CD8-positive, alpha-beta memory T cell (primary cell): ENCODE measurements at regions not wholly inside any gene's neighbourhood (a gene's known extent, or its start where the extent isn't known, plus 50 kb on each side); places are given as distances from the start of the nearest gene placed in this dataset.

Experiments
- CTCF ChIA-PET: fragments of 350-600 bp; sonication (Branson Sonifier 250); formaldehyde crosslinking; loops from one replicate; lab custom pipeline; 2021; ENCODE audit warnings: antibody characterized with exemption; lab: Charles Lee
- POLR2A ChIA-PET: fragments of 350-600 bp; sonication (Branson Sonifier 250); formaldehyde crosslinking; loops from one replicate; lab custom pipeline; 2021; ENCODE audit warnings: antibody characterized with exemption; lab: Charles Lee
- DNase-seq, 5 donors: peaks; one replicate each; pipeline versions ENCODE4 v3.0.0 to v3.0.0-alpha.2; 2020 to 2022; ENCODE audit warnings: mixed read lengths in 1 of 5
- H3K27ac ChIP-seq: one replicate; pipeline ENCODE4 v1.7.0; 2013; ENCODE audit warnings: low read depth, mild to moderate bottlenecking, low read length, moderate library complexity
- H3K27me3 ChIP-seq: 2 replicates; pipeline ENCODE4 v1.7.0; 2013; ENCODE audit warnings: low read length, mild to moderate bottlenecking; ENCODE audit not compliant: insufficient read depth, poor library complexity, severe bottlenecking
- H3K36me3 ChIP-seq: 2 replicates; pipeline ENCODE4 v1.7.0; 2013; ENCODE audit warnings: mild to moderate bottlenecking, low read length, moderate library complexity; ENCODE audit not compliant: insufficient read depth
- H3K4me1 ChIP-seq: 2 replicates; pipeline ENCODE4 v1.7.0; 2013; ENCODE audit warnings: mild to moderate bottlenecking, low read length, moderate library complexity; ENCODE audit not compliant: insufficient read depth
- H3K4me3 ChIP-seq: 2 replicates; pipeline ENCODE4 v1.7.0; 2013; ENCODE audit warnings: mild to moderate bottlenecking, low read length
- H3K9me3 ChIP-seq: 2 replicates; pipeline ENCODE4 v1.7.0; 2013; ENCODE audit warnings: mild to moderate bottlenecking, low read length
- H3K27ac Mint-ChIP-seq, 8 donors: one replicate each; pipeline ENCODE4 v1.8.0; 2020 to 2021; ENCODE audit warnings: mixed read lengths in 8 of 8, mild to moderate bottlenecking in 6 of 8, inconsistent platforms in 3 of 8, moderate library complexity in 3 of 8
- H3K27me3 Mint-ChIP-seq, 2 donors: one replicate each; pipeline ENCODE4 v1.8.0; 2020 to 2021; ENCODE audit warnings: mixed read lengths in 2 of 2, mild to moderate bottlenecking in 1 of 2, moderate library complexity in 1 of 2
- H3K36me3 Mint-ChIP-seq, 3 donors: one replicate each; pipeline ENCODE4 v1.8.0; 2020 to 2021; ENCODE audit warnings: mixed read lengths in 3 of 3, inconsistent platforms in 1 of 3, mild to moderate bottlenecking in 1 of 3
- H3K4me1 Mint-ChIP-seq, 3 donors: one replicate each; pipeline ENCODE4 v1.8.0; 2020 to 2021; ENCODE audit warnings: mixed read lengths in 3 of 3, inconsistent platforms in 1 of 3, mild to moderate bottlenecking in 1 of 3
- H3K4me3 Mint-ChIP-seq, 7 donors: one replicate each; pipeline ENCODE4 v1.8.0; 2020 to 2021; ENCODE audit warnings: mixed read lengths in 7 of 7, mild to moderate bottlenecking in 6 of 7, moderate library complexity in 4 of 7, inconsistent platforms in 2 of 7
- H3K9me3 Mint-ChIP-seq, 5 donors: one replicate each; pipeline ENCODE4 v1.8.0; 2020 to 2022; ENCODE audit warnings: mixed read lengths in 5 of 5, mild to moderate bottlenecking in 3 of 5, moderate library complexity in 2 of 5, inconsistent platforms in 1 of 5

GRCh38 chr11:70761094-70761907 is 363.0 kb downstream of the CTTN start:
- Mint-ChIP-seq H3K4me1 (no peaks in the 10 kb centered on the region), H3K9me3 (peaks cover 0 to 8% (median 4%) of the 10 kb centered on the region in 5 donors), H3K27ac (no peak overlapping the region), H3K36me3 (no peaks in the 10 kb centered on the region), H3K27me3 (peaks cover 12 to 13% of the 10 kb centered on the region in 2 donors), H3K4me3 (no peak overlapping the region)
- Histone ChIP-seq H3K27ac (no peak overlapping the region), H3K9me3 (no peaks in the 10 kb centered on the region), H3K36me3 (no peaks in the 10 kb centered on the region), H3K4me1 (no peaks in the 10 kb centered on the region), H3K27me3 (no peaks in the 10 kb centered on the region), H3K4me3 (no peak overlapping the region)
- CTCF ChIA-PET = no interaction called here
- POLR2A ChIA-PET = no interaction called here
- DNase-seq = no peak

GRCh38 chr11:70761908-70762337 is 363.6 kb downstream of the CTTN start:
- Mint-ChIP-seq H3K4me3 (no peak overlapping the region), H3K9me3 (peaks cover 0 to 8% (median 4%) of the 10 kb centered on the region in 5 donors), H3K27me3 (peaks cover 6 to 10% of the 10 kb centered on the region in 2 donors), H3K27ac (no peak overlapping the region), H3K4me1 (no peaks in the 10 kb centered on the region), H3K36me3 (no peaks in the 10 kb centered on the region)
- H3K27me3 ChIP-seq = no peaks in the 10 kb centered on the region
- H3K4me1 ChIP-seq = no peaks in the 10 kb centered on the region
- ChIA-PET POLR2A (no interaction called here), CTCF (no interaction called here)
- no peak for DNase-seq
- no peak overlapping the region for H3K4me3 ChIP-seq
- no peaks in the 10 kb centered on the region for H3K9me3 ChIP-seq
- no peaks in the 10 kb centered on the region for H3K36me3 ChIP-seq
- no peak overlapping the region for H3K27ac ChIP-seq

GRCh38 chr11:70762810-70763209 is 364.5 kb downstream of the CTTN start:
- DNase-seq = no peak
- Mint-ChIP-seq H3K4me3 (no peak overlapping the region), H3K9me3 (peaks cover 0 to 8% (median 4%) of the 10 kb centered on the region in 5 donors), H3K27ac (no peak overlapping the region), H3K27me3 (peaks cover 5 to 10% of the 10 kb centered on the region in 2 donors), H3K36me3 (no peaks in the 10 kb centered on the region), H3K4me1 (no peaks in the 10 kb centered on the region)
- Histone ChIP-seq H3K9me3 (no peaks in the 10 kb centered on the region), H3K27me3 (no peaks in the 10 kb centered on the region), H3K4me1 (no peaks in the 10 kb centered on the region), H3K36me3 (no peaks in the 10 kb centered on the region), H3K27ac (no peak overlapping the region), H3K4me3 (no peak overlapping the region)
- ChIA-PET CTCF (no interaction called here), POLR2A (no interaction called here)

- H3K4me3 ChIP-seq = no peak overlapping the region
- no peaks in the 10 kb centered on the region for H3K27me3 ChIP-seq
- no peaks in the 10 kb centered on the region for H3K4me1 Mint-ChIP-seq
- POLR2A ChIA-PET = no interaction called here
- DNase-seq = no peak
- H3K9me3 ChIP-seq = no peaks in the 10 kb centered on the region
- no peaks in the 10 kb centered on the region for H3K4me1 ChIP-seq
- no peaks in the 10 kb centered on the region for H3K36me3 ChIP-seq
- H3K9me3 Mint-ChIP-seq = peaks cover 0 to 8% (median 4%) of the 10 kb centered on the region in 5 donors
- H3K27ac ChIP-seq = no peak overlapping the region
- peaks cover 0 to 8% of the 10 kb centered on the region in 2 donors for H3K27me3 Mint-ChIP-seq
- no peak overlapping the region for H3K4me3 Mint-ChIP-seq
- no peaks in the 10 kb centered on the region for H3K36me3 Mint-ChIP-seq
- CTCF ChIA-PET = no interaction called here
- no peak overlapping the region for H3K27ac Mint-ChIP-seq
These were observed 365.3 kb downstream of the CTTN start for GRCh38 chr11:70763606-70764005.

GRCh38 chr11:70764356-70764905 is 366.1 kb downstream of the CTTN start:
- Histone ChIP-seq H3K36me3 (no peaks in the 10 kb centered on the region), H3K27ac (no peak overlapping the region), H3K9me3 (no peaks in the 10 kb centered on the region), H3K4me1 (no peaks in the 10 kb centered on the region), H3K27me3 (no peaks in the 10 kb centered on the region), H3K4me3 (no peak overlapping the region)
- ChIA-PET POLR2A (no interaction called here), CTCF (no interaction called here)
- Mint-ChIP-seq H3K27ac (no peak overlapping the region), H3K36me3 (no peaks in the 10 kb centered on the region), H3K27me3 (peaks cover 0 to 8% of the 10 kb centered on the region in 2 donors), H3K4me1 (no peaks in the 10 kb centered on the region), H3K4me3 (no peak overlapping the region), H3K9me3 (peaks cover 0 to 8% (median 4%) of the 10 kb centered on the region in 5 donors)
- no peak for DNase-seq

- no peaks in the 10 kb centered on the region for H3K27me3 ChIP-seq
- no peaks in the 10 kb centered on the region for H3K9me3 ChIP-seq
- H3K36me3 ChIP-seq = no peaks in the 10 kb centered on the region
- H3K4me3 Mint-ChIP-seq = no peak overlapping the region
- no peaks in the 10 kb centered on the region for H3K4me1 Mint-ChIP-seq
- H3K4me3 ChIP-seq = no peak overlapping the region
- H3K9me3 Mint-ChIP-seq = peaks cover 0 to 4% (median 0%) of the 10 kb centered on the region in 5 donors
- no peak overlapping the region for H3K27ac Mint-ChIP-seq
- no peaks in the 10 kb centered on the region for H3K36me3 Mint-ChIP-seq
- CTCF ChIA-PET = no interaction called here
- H3K27me3 Mint-ChIP-seq = peaks cover 0 to 5% of the 10 kb centered on the region in 2 donors
- no peak overlapping the region for H3K27ac ChIP-seq
- no peak for DNase-seq
- no peaks in the 10 kb centered on the region for H3K4me1 ChIP-seq
- POLR2A ChIA-PET = no interaction called here
These were observed 368.6 kb downstream of the CTTN start for GRCh38 chr11:70766901-70767300.

- Histone ChIP-seq H3K27ac (no peak overlapping the region), H3K27me3 (no peaks in the 10 kb centered on the region), H3K9me3 (no peaks in the 10 kb centered on the region), H3K36me3 (no peaks in the 10 kb centered on the region), H3K4me3 (no peak overlapping the region), H3K4me1 (no peaks in the 10 kb centered on the region)
- Mint-ChIP-seq H3K36me3 (no peaks in the 10 kb centered on the region), H3K27ac (no peak overlapping the region), H3K27me3 (no peaks in the 10 kb centered on the region), H3K4me1 (no peaks in the 10 kb centered on the region), H3K4me3 (no peak overlapping the region), H3K9me3 (peaks cover 0 to 3% (median 0%) of the 10 kb centered on the region in 5 donors)
- no peak for DNase-seq
- ChIA-PET CTCF (no interaction called here), POLR2A (no interaction called here)
These were observed 370.2 kb downstream of the CTTN start for GRCh38 chr11:70768346-70769095.

GRCh38 chr11:70769106-70769505 is 370.8 kb downstream of the CTTN start:
- CTCF ChIA-PET = no interaction called here
- Mint-ChIP-seq H3K4me3 (no peak overlapping the region), H3K27me3 (no peaks in the 10 kb centered on the region), H3K36me3 (no peaks in the 10 kb centered on the region), H3K9me3 (peaks cover 0 to 3% (median 0%) of the 10 kb centered on the region in 5 donors), H3K27ac (no peak overlapping the region), H3K4me1 (no peaks in the 10 kb centered on the region)
- Histone ChIP-seq H3K27ac (no peak overlapping the region), H3K36me3 (no peaks in the 10 kb centered on the region), H3K27me3 (no peaks in the 10 kb centered on the region), H3K9me3 (no peaks in the 10 kb centered on the region), H3K4me3 (no peak overlapping the region), H3K4me1 (no peaks in the 10 kb centered on the region)
- DNase-seq = no peak
- POLR2A ChIA-PET = no interaction called here
